HG03025 (cell line): ENCODE measurements at regions not wholly inside any gene's neighbourhood (a gene's known extent, or its start where the extent isn't known, plus 50 kb on each side); places are given as distances from the start of the nearest gene placed in this dataset.
"Not testable (repeated sequence)": the region's sequence is repeated elsewhere in the genome, so short reads cannot be mapped to it uniquely, and the experiment has no call there.

Experiments
- ATAC-seq: cut with Tn5 transposase; IDR thresholded peaks from one replicate; pipeline ENCODE4 v1.9.1; 2021; ENCODE audit warnings: mild to moderate bottlenecking, moderate library complexity; ENCODE audit not compliant: unreplicated experiment, low FRiP score

GRCh38 chr7:49564379-49564714 lies 209.1 kb upstream of the VWC2 start:
- peak; percentile 97 for ATAC-seq

- no peak for ATAC-seq
These were observed 195.9 kb upstream of the VWC2 start for GRCh38 chr7:49577576-49577975.

- ATAC-seq, result no peak
These were observed 194.0 kb upstream of the VWC2 start for GRCh38 chr7:49579408-49579807.

- ATAC-seq, result no peak
These were observed 193.4 kb upstream of the VWC2 start for GRCh38 chr7:49580000-49580399.

GRCh38 chr7:49580761-49581160 lies 192.7 kb upstream of the VWC2 start:
- ATAC-seq, result no peak

GRCh38 chr7:49583440-49583839 lies 190.0 kb upstream of the VWC2 start:
- ATAC-seq, result no peak

- ATAC-seq, result no peak
These were observed 176.5 kb upstream of the VWC2 start for GRCh38 chr7:49596701-49597491.

- ATAC-seq, result no peak
These were observed 175.6 kb upstream of the VWC2 start for GRCh38 chr7:49597805-49598204.

GRCh38 chr7:49611951-49612350 lies 161.5 kb upstream of the VWC2 start:
- ATAC-seq, result no peak

GRCh38 chr7:49613759-49614158 lies 159.7 kb upstream of the VWC2 start:
- no peak for ATAC-seq

GRCh38 chr7:49614974-49615373 lies 158.5 kb upstream of the VWC2 start:
- not testable (repeated sequence) for ATAC-seq

GRCh38 chr7:49618028-49618427 lies 155.4 kb upstream of the VWC2 start:
- ATAC-seq, result no peak

- no peak for ATAC-seq
These were observed 149.5 kb upstream of the VWC2 start for GRCh38 chr7:49623943-49624342.

GRCh38 chr7:49624611-49625010 lies 148.8 kb upstream of the VWC2 start:
- ATAC-seq, result no peak

GRCh38 chr7:49630513-49630912 lies 142.9 kb upstream of the VWC2 start:
- no peak for ATAC-seq

- no peak for ATAC-seq
These were observed 142.2 kb upstream of the VWC2 start for GRCh38 chr7:49631071-49631815.

GRCh38 chr7:49631960-49632359 lies 141.5 kb upstream of the VWC2 start:
- ATAC-seq, result no peak

- no peak for ATAC-seq
These were observed 137.6 kb upstream of the VWC2 start for GRCh38 chr7:49635800-49636199.

GRCh38 chr7:49636400-49636799 lies 137.0 kb upstream of the VWC2 start:
- ATAC-seq, result no peak

- no peak for ATAC-seq
These were observed 135.3 kb upstream of the VWC2 start for GRCh38 chr7:49638166-49638565.

GRCh38 chr7:49639068-49639593 lies 134.3 kb upstream of the VWC2 start:
- ATAC-seq, result no peak

- no peak for ATAC-seq
These were observed 133.6 kb upstream of the VWC2 start for GRCh38 chr7:49639808-49640207.
